Activated naive CD8-positive, alpha-beta T cell treated with anti-CD3 and anti-CD28 coated beads, Interleukin-2, amount 10 ng/mL, durations not matched to agents 7 days and 5 days (primary cell): ENCODE measurements at regions not wholly inside any gene's neighbourhood (a gene's known extent, or its start where the extent isn't known, plus 50 kb on each side); places are given as distances from the start of the nearest gene placed in this dataset.
"Not testable (repeated sequence)": the region's sequence is repeated elsewhere in the genome, so short reads cannot be mapped to it uniquely, and the experiment has no call there.

ENCODE experiments used
- ATAC-seq: fragments of 150-1000 bp; cut with Tn5 transposase; one replicate; pipeline ENCODE4 v1.10.0; 2021; ENCODE audit warnings: low read depth, moderate library complexity
- POLR2A ChIA-PET: fragments of 350-600 bp; sonication (Branson Sonifier 250); formaldehyde crosslinking; loops from one replicate; lab custom pipeline; 2021; ENCODE audit warnings: antibody characterized with exemption; lab: Charles Lee
- DNase-seq: peaks from one replicate; pipeline ENCODE4 v3.0.0; 2021
- H3K27ac Mint-ChIP-seq: one replicate; pipeline ENCODE4 v1.8.0; 2022; ENCODE audit warnings: mild to moderate bottlenecking, mixed read lengths
- H3K27me3 Mint-ChIP-seq: one replicate; pipeline ENCODE4 v1.8.0; 2022; ENCODE audit warnings: mild to moderate bottlenecking, moderate library complexity, mixed read lengths
- H3K36me3 Mint-ChIP-seq: one replicate; pipeline ENCODE4 v1.8.0; 2021; ENCODE audit warnings: mild to moderate bottlenecking, mixed read lengths
- H3K4me1 Mint-ChIP-seq: one replicate; pipeline ENCODE4 v1.8.0; 2021; ENCODE audit warnings: mixed read lengths
- H3K4me3 Mint-ChIP-seq: one replicate; pipeline ENCODE4 v1.8.0; 2022; ENCODE audit warnings: mild to moderate bottlenecking, moderate library complexity, mixed read lengths
- H3K9me3 Mint-ChIP-seq: one replicate; pipeline ENCODE4 v1.8.0; 2021; ENCODE audit warnings: mixed read lengths

DNA sequence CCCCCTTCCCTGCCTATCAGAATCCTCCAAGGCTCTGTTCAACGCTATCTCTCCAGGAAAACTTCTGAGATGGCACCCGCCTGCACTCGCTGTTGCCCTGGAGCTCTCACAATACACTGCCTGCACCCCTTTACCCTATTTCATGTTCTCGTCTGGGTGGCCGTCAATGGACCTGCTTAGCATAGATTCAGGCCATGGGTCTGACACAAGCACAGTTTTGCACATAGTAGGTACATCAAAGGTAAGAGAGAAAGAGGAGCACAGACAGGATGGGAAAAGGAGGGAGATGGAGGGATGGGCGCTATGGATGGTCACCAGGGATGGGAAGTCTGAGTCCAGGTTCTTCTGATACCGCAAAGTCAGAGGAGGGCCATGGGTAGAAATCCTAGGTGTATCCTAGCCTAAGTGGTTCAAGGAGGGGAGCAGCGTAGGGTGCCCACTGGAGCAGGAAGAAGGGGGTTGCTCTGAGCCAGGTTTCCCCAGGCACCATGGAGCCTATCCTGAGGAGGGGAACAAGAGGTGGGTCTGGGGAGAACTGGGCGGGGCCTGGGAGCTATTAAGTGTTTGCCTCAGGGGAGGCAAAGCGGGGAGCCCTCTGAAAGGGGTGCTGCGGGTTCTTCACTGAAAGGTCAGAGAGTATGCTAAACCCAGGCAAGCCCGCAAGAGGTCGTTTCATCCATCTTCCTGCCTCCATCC lies 89.3 kb downstream of the MRPL14 start:
- Mint-ChIP-seq H3K4me3 (no peak overlapping the region), H3K36me3 (no peaks in the 10 kb centered on the region), H3K27me3 (peaks cover 4% of the 10 kb centered on the region), H3K9me3 (no peaks in the 10 kb centered on the region), H3K4me1 (peaks cover 18% of the 10 kb centered on the region), H3K27ac (no peak overlapping the region)
- DNase-seq: peak; percentile 16
- POLR2A ChIA-PET: no interaction called here
- no peak for ATAC-seq

DNA sequence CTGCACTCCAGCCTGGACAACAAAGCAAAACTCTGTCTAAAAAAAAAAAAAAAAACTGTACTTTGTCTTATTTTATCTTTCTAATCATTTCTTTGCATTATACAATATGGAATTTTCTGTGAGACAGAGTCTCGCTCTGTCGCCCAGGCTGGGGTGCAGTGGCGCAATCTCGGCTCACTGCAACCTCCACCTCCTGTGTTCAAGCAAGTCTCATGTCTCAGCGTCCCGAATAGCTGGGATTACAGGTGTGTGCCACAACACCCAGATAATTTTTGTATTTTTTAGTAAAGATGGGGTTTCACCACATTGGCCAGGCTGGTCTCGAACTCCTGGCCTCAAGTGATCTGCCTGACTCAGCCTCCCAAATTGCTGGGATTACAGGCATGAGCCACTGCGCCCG lies 90.0 kb downstream of the MRPL14 start:
- H3K9me3 Mint-ChIP-seq, ATAC-seq, H3K4me3 Mint-ChIP-seq, POLR2A ChIA-PET, H3K27me3 Mint-ChIP-seq, H3K36me3 Mint-ChIP-seq, H3K27ac Mint-ChIP-seq: not testable (repeated sequence)
- H3K4me1 Mint-ChIP-seq: peaks cover 17% of the 10 kb centered on the region
- peak; percentile 1 for DNase-seq

DNA sequence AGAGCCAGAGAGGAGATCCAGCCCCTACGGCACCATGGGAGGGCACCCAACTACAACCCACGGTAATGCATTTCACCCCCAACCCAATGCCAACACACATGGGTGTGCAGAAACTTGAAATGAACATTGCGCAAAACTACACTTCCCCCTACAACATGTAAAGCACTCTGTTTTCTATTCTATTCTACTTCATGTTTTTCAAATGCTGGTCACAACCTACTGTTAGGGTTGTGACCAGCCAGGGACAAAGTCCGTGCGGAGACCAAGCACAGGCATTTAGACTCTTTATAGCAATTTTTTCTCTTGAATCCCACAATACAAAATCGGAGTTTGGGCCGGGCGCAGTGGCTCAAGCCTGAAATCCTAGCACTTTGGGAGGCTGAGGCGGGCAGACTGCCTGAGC lies 90.6 kb downstream of the MRPL14 start:
- Mint-ChIP-seq H3K4me3 (no peak overlapping the region), H3K27ac (no peak overlapping the region), H3K9me3 (no peaks in the 10 kb centered on the region), H3K27me3 (peaks cover 4% of the 10 kb centered on the region), H3K36me3 (no peaks in the 10 kb centered on the region), H3K4me1 (peaks cover 12% of the 10 kb centered on the region)
- ATAC-seq (no peak), DNase-seq (no peak)
- POLR2A ChIA-PET: no interaction called here

DNA sequence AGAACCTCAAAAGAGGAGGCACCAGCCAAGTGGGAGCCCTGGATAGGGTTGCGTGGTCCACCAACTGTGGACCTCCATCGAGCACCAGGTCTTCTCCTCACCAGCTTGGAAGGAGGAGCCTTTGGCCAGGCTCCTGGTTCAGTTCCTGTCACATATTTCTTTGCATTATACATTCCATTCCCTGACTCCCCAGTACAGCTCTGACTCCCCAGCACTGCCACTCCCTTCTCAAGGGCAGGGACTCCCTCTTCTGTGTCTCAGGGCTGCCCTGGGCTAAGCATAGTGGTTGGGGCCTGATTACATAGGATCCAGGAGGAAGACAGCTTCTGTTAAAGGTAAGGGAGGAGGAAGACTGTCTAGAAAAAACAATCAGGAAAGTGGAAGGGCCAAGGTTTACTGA lies 91.1 kb downstream of the MRPL14 start:
- DNase-seq: peak; percentile 5
- Mint-ChIP-seq H3K36me3 (no peaks in the 10 kb centered on the region), H3K4me3 (no peak overlapping the region), H3K27me3 (peaks cover 4% of the 10 kb centered on the region), H3K27ac (peak overlapping the region; percentile 9), H3K4me1 (peaks cover 8% of the 10 kb centered on the region), H3K9me3 (no peaks in the 10 kb centered on the region)
- POLR2A ChIA-PET: no interaction called here
- no peak for ATAC-seq

DNA sequence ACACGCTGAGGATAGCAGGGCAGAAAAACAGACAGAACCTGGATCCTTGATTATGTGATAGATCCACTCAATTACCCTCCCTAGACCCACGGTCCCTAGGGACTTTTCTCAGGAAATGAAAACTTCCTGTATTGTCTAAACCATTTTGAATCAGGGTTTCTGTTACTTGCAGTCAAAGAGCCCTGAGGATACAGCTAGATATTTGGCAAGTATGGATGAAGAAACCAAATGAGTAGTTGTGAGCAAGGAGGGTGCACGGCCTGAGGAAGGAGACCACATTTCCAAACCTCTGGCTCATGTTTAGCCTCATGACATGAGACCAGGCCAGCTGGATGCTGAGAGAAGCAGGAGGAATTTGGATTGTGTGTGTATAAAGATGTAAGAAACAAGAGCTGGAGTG lies 91.6 kb downstream of the MRPL14 start:
- Mint-ChIP-seq H3K4me3 (no peak overlapping the region), H3K36me3 (no peaks in the 10 kb centered on the region), H3K4me1 (peaks cover 6% of the 10 kb centered on the region), H3K27ac (peak overlapping the region; percentile 56), H3K9me3 (no peaks in the 10 kb centered on the region), H3K27me3 (peaks cover 4% of the 10 kb centered on the region)
- POLR2A ChIA-PET: no interaction called here
- ATAC-seq (no peak), DNase-seq (no peak)

DNA sequence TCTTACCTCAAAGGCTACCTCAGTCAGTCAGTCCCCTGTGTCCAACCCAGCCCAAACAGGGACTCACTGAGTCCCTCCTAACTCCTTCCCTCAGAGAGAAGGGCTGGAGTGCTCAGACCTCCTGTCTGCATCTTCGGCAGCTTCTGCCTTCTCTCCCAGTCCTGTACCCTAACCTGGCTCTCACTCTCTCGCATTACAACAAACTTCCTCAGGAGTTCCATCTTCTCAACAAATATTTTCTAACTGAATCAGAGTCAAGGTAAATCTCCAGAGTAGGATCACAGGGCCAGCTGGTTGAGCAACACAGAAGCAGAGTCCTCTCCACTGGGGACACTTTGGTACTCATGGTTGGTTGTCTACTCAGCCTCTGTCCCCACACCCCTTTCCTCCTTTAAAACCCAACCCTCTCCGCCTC lies 92.3 kb downstream of the MRPL14 start:
- H3K4me3 Mint-ChIP-seq: no peak overlapping the region
- H3K27ac Mint-ChIP-seq: no peak overlapping the region
- no peaks in the 10 kb centered on the region for H3K36me3 Mint-ChIP-seq
- peak; percentile 9 for DNase-seq
- H3K4me1 Mint-ChIP-seq: peaks cover 6% of the 10 kb centered on the region
- no peak for ATAC-seq
- POLR2A ChIA-PET: no interaction called here
- H3K9me3 Mint-ChIP-seq: no peaks in the 10 kb centered on the region
- H3K27me3 Mint-ChIP-seq: peaks cover 4% of the 10 kb centered on the region

DNA sequence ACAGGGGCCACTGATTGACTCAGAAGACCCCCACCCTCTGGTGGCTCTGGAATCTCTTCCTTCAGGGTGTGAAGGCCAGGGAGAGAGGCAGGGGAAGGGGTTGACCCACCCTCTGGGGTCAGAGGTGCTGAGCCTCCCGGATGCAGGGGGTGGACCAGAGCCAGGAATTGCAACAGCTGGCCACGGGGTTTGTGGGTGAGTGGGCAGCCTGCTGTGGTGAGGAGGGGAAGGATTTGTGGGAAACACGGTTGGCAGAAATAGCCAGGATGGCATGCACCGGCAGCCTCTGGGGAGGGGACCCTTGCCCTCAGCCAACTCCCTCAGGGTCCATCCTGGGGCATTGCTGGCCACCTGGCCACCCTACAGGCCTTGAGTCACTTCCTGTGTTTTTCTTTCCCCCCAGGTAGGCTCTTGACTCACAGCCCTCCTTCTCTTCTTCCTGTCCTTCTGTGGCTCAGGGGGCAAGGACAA lies 92.8 kb downstream of the MRPL14 start:
- POLR2A ChIA-PET: no interaction called here
- Mint-ChIP-seq H3K27me3 (peaks cover 4% of the 10 kb centered on the region), H3K27ac (no peak overlapping the region), H3K4me1 (peaks cover 6% of the 10 kb centered on the region), H3K9me3 (no peaks in the 10 kb centered on the region), H3K36me3 (no peaks in the 10 kb centered on the region), H3K4me3 (no peak overlapping the region)
- DNase-seq: peak; percentile 21
- no peak for ATAC-seq

DNA sequence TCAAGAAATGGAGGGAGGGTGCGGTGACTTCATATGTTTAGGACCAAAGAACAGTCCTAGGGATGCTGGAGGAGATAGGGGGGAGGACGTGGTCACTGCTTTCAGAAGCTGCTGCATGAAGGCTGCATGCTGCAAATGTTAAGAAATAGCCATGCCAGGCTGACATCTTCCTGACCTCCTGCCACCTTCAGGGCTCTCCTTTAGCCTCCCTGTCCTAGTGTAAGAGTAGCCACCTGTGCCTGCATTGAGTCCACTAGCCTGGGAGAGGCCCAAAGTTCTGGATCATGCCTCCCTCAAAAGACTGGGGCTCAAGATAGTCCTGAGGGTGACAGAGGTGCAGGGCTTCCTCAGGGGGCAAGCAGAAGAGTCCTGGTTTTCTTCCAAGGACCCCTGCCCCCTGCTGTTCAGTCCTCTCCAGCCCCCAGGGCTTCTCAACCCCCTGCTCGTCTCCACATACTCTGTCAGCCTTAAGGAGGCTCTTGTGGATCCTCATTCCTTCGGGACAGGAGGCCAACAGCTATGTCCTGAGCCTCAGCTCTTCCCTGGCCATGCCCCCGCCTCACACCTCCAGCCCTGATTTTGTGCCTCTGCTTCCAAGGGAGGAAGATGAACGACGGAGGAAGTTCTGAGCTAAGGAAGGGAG lies 96.3 kb downstream of the MRPL14 start:
- Mint-ChIP-seq H3K27ac (no peak overlapping the region), H3K27me3 (peaks cover 18% of the 10 kb centered on the region), H3K4me3 (no peak overlapping the region), H3K4me1 (peaks cover 6% of the 10 kb centered on the region), H3K36me3 (no peaks in the 10 kb centered on the region), H3K9me3 (no peaks in the 10 kb centered on the region)
- ATAC-seq (no peak), DNase-seq (peak; percentile 15)
- POLR2A ChIA-PET: no interaction called here

DNA sequence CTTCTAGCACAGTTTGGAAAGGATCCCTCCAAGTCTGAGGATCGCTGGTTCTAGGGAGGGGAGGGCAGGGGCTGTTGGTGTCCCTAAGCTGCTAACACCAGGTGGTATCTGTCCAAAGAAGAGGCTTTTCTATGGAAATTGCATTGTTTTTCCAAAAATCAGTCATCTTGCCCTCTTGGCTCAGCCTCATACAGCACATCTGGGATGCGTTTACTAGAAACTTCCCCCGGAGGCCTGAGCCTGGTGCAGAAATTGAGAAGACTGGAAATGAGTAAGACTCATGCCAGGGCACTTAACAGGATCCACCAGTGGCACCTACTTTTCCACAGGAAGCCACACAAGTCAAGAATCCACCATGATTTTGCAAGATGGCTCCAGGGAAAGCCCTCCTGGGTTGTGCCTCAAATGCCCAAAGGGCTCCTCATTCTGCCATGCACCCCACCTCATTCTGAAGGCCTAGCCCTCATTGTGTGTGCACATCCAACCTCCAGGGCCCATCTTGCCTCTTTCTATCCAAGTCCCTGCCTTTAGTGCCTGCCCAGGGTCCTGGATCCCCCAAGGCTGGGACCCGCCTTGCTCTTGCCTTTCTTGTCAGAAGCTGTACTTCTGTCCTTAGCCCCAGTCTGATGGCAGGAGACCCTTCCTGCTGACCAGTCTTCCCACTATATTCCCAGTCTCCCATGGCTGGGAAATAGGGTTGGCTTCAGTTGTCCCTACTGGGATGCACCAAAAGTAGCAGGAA lies 97.6 kb downstream of the MRPL14 start:
- POLR2A ChIA-PET: no interaction called here
- Mint-ChIP-seq H3K27me3 (peaks cover 14% of the 10 kb centered on the region), H3K27ac (no peak overlapping the region), H3K4me3 (no peak overlapping the region), H3K9me3 (no peaks in the 10 kb centered on the region), H3K4me1 (peaks cover 3% of the 10 kb centered on the region), H3K36me3 (no peaks in the 10 kb centered on the region)
- ATAC-seq (no peak), DNase-seq (no peak)

DNA sequence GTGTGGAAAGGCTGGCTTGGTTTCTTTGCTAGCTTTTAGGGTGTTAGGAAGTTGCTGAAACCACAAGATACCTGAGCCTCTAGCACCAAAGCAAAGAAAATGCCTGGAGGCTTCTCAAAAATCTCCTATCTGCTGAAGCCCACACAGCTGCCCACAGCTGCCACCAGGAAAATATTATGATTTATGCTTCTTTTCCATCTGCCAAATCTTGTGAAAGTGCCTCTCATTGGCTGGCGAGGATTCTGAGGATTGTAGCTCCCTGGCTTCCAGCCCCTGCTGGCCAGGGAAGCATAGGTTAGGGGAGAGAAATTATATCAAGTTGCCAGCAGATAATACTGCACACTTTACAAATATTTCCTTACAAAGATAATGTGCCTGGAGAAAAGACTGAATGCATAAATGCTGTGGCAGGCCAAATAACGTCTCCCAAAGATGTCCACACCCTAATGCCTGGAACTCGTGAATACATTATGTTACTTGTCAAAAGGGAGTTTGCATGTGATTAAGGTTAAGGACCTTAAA lies 98.4 kb downstream of the MRPL14 start:
- DNase-seq (no peak), ATAC-seq (no peak)
- Mint-ChIP-seq H3K36me3 (no peaks in the 10 kb centered on the region), H3K4me3 (no peak overlapping the region), H3K27me3 (peaks cover 14% of the 10 kb centered on the region), H3K27ac (no peak overlapping the region), H3K9me3 (no peaks in the 10 kb centered on the region), H3K4me1 (peaks cover 2% of the 10 kb centered on the region)
- POLR2A ChIA-PET: no interaction called here

DNA sequence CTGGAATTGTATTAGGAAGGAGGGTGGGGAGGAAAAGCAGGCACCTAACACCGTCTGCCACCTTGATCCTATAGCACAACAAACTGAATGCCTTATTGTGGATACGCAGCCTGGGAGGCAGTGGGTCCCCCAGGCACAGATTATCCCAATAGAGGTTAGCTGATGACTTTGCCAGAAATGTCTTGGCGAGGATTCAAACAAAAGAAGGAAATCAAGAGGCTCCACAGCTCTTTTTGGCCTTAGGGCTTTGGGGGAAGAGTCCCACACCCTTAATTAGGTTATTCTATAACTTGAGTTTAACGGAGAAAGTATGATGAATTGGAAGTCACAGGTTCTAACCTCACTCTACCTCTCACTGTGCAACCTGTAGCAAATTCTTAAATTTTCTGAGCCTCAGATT lies 102.0 kb downstream of the MRPL14 start:
- Mint-ChIP-seq H3K36me3 (no peaks in the 10 kb centered on the region), H3K9me3 (no peaks in the 10 kb centered on the region), H3K4me1 (peaks cover 2% of the 10 kb centered on the region), H3K27ac (no peak overlapping the region), H3K27me3 (peaks cover 15% of the 10 kb centered on the region), H3K4me3 (no peak overlapping the region)
- no peak for DNase-seq
- ATAC-seq: no peak
- POLR2A ChIA-PET: no interaction called here

DNA sequence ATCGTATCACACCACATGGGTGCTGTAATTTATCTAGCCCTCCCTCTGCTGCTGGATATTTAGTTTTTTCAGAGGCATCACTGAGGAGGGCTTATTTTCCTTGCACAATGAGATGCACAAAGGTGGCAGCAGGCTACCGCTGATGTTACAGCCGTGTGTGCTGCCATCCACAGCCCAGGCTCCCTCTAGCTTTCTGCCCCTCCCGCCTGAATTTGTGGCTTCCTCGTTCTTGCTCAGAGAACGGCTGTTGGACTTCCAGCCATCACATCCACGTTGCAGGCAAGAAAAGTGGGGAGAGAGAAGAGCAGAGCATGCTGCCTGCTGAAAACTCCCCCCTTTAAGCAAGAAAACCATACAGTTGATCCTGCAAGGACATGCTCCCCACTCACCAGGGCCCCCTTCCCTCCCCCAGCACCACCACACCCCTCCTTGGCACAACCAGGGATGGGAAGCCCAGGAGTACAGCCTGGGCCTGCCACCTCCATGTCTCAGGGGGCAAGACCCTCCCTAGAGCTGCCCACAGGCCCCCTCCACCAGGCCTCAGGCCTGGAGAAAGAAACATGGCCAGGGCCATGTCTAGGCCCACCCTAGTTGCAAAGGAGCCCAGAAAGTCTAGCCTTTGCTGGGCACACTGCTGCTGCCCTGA lies 102.6 kb downstream of the MRPL14 start:
- POLR2A ChIA-PET: no interaction called here
- Mint-ChIP-seq H3K4me3 (no peak overlapping the region), H3K36me3 (no peaks in the 10 kb centered on the region), H3K27ac (no peak overlapping the region), H3K27me3 (peaks cover 20% of the 10 kb centered on the region), H3K4me1 (peaks cover 2% of the 10 kb centered on the region), H3K9me3 (no peaks in the 10 kb centered on the region)
- ATAC-seq (peak; percentile 74), DNase-seq (no peak)
